Fibroblast of pulmonary artery (primary cell): ENCODE measurements at regions not wholly inside any gene's neighbourhood (a gene's known extent, or its start where the extent isn't known, plus 50 kb on each side); places are given as distances from the start of the nearest gene placed in this dataset.

Experiments used
- DNase-seq: peaks from one replicate; pipeline ENCODE4 v3.0.0-alpha.2; 2010; ENCODE audit warnings: low read depth
- H3K4me3 ChIP-seq: replicated peaks from 2 replicates; pipeline ENCODE4 v1.5.1; 2011; ENCODE audit warnings: low read depth, mild to moderate bottlenecking, control low read depth, low read length, moderate library complexity
- CTCF ChIP-seq: IDR thresholded peaks from 2 replicates; pipeline ENCODE4 v1.5.1; 2011; ENCODE audit warnings: mild to moderate bottlenecking, control low read depth, low read length, inconsistent platforms; ENCODE audit errors: missing control alignments

GRCh38 chr5:73238873-73239272 is 65.9 kb downstream of the TMEM174 start:
- no peak for DNase-seq
- TF ChIP-seq CTCF, result no peak
- no peak overlapping the region for H3K4me3 ChIP-seq

- no peak overlapping the region for H3K4me3 ChIP-seq
- no peak for TF ChIP-seq CTCF
- no peak for DNase-seq
Observed at GRCh38 chr5:73236541-73237128, 63.6 kb downstream of the TMEM174 start.

- no peak overlapping the region for H3K4me3 ChIP-seq
- no peak for DNase-seq
- no peak for TF ChIP-seq CTCF
Observed at GRCh38 chr5:73234204-73234555, 61.2 kb downstream of the TMEM174 start.

GRCh38 chr5:73233461-73234203 is 60.6 kb downstream of the TMEM174 start:
- TF ChIP-seq CTCF, result no peak
- DNase-seq, result no peak
- H3K4me3 ChIP-seq, result no peak overlapping the region

GRCh38 chr5:73233053-73233460 is 60.1 kb downstream of the TMEM174 start:
- no peak for TF ChIP-seq CTCF
- no peak overlapping the region for H3K4me3 ChIP-seq
- DNase-seq, result no peak

- no peak for TF ChIP-seq CTCF
- no peak for DNase-seq
- no peak overlapping the region for H3K4me3 ChIP-seq
Observed at GRCh38 chr5:73232266-73233041, 59.5 kb downstream of the TMEM174 start.
